ENCODE measurements at regions not wholly inside any gene's neighbourhood (a gene's known extent, or its start where the extent isn't known, plus 50 kb on each side); places are given as distances from the start of the nearest gene placed in this dataset.
"Not testable (repeated sequence)": the region's sequence is repeated elsewhere in the genome, so short reads cannot be mapped to it uniquely, and the experiment has no call there.

GRCh38 chr12:124087266-124088051 is 114.4 kb downstream of the ZNF664 start:
- peaks cover 1% of the 10 kb centered on the region for H3K36me3 Mint-ChIP-seq (ENCODE audit: insufficient read depth, unreplicated experiment)
- POLR2A ChIA-PET = no interaction called here
- H3K9me3 Mint-ChIP-seq (ENCODE audit: unreplicated experiment) = no peaks in the 10 kb centered on the region
- CTCF ChIA-PET = interaction anchor here (0.8 kb wide), 1 partner anchor 21 kb away, joined by 5 read pairs; no protein-coding TSS in a partner anchor
- H3K4me3 Mint-ChIP-seq (ENCODE audit: unreplicated experiment) = no peak overlapping the region
- no peaks in the 10 kb centered on the region for H3K27me3 Mint-ChIP-seq (ENCODE audit: insufficient read depth, unreplicated experiment)
- H3K27ac Mint-ChIP-seq (ENCODE audit: low read depth, unreplicated experiment) = no peak overlapping the region
- DNase-seq (ENCODE audit: unreplicated experiment) = no peak
- intact Hi-C loops (cut with micrococcal nuclease) = no loop called here
- H3K4me1 Mint-ChIP-seq (ENCODE audit: insufficient read depth, unreplicated experiment) = no peaks in the 10 kb centered on the region
- TF ChIP-seq CTCF (IDR thresholded peaks at IDR 0.05; ENCODE audit: unreplicated experiment) = no peak
- no TSS peak for BruUV-seq (replicated peaks)

- Mint-ChIP-seq H3K4me3 (ENCODE audit: unreplicated experiment) (no peak overlapping the region), H3K27me3 (ENCODE audit: insufficient read depth, unreplicated experiment) (no peaks in the 10 kb centered on the region), H3K9me3 (ENCODE audit: unreplicated experiment) (no peaks in the 10 kb centered on the region), H3K36me3 (ENCODE audit: insufficient read depth, unreplicated experiment) (no peaks in the 10 kb centered on the region), H3K4me1 (ENCODE audit: insufficient read depth, unreplicated experiment) (no peaks in the 10 kb centered on the region), H3K27ac (ENCODE audit: low read depth, unreplicated experiment) (no peak overlapping the region)
- ChIA-PET POLR2A (no interaction called here), CTCF (interaction anchor here (0.6 kb wide), 1 partner anchor 609 kb away, joined by 4 read pairs; no protein-coding TSS in a partner anchor)
- no TSS peak for BruUV-seq (replicated peaks)
- intact Hi-C loops (cut with micrococcal nuclease) = no loop called here
- TF ChIP-seq CTCF (IDR thresholded peaks at IDR 0.05; ENCODE audit: unreplicated experiment) = no peak
- DNase-seq (ENCODE audit: unreplicated experiment) = no peak
Measured at GRCh38 chr12:124088217-124088907, 115.3 kb downstream of the ZNF664 start.

GRCh38 chr12:124089181-124089914 is 116.3 kb downstream of the ZNF664 start:
- H3K27me3 Mint-ChIP-seq (ENCODE audit: insufficient read depth, unreplicated experiment); H3K4me3 Mint-ChIP-seq (ENCODE audit: unreplicated experiment); H3K9me3 Mint-ChIP-seq (ENCODE audit: unreplicated experiment); H3K36me3 Mint-ChIP-seq (ENCODE audit: insufficient read depth, unreplicated experiment); H3K4me1 Mint-ChIP-seq (ENCODE audit: insufficient read depth, unreplicated experiment); intact Hi-C loops (cut with micrococcal nuclease); CTCF ChIA-PET; BruUV-seq (replicated peaks); DNase-seq (ENCODE audit: unreplicated experiment); H3K27ac Mint-ChIP-seq (ENCODE audit: low read depth, unreplicated experiment): not testable (repeated sequence)
- POLR2A ChIA-PET = interaction anchor here (0.5 kb wide), 1 partner anchor 27 kb away, joined by 3 read pairs; no protein-coding TSS in a partner anchor

- H3K4me3 Mint-ChIP-seq (ENCODE audit: unreplicated experiment) = no peak overlapping the region
- peaks cover 5% of the 10 kb centered on the region for H3K27me3 Mint-ChIP-seq (ENCODE audit: insufficient read depth, unreplicated experiment)
- no peak overlapping the region for H3K27ac Mint-ChIP-seq (ENCODE audit: low read depth, unreplicated experiment)
- CTCF ChIA-PET = interaction anchor here (0.9 kb wide), 1 partner anchor 12 kb away, joined by 3 read pairs; no protein-coding TSS in a partner anchor
- TF ChIP-seq CTCF (IDR thresholded peaks at IDR 0.05; ENCODE audit: unreplicated experiment) = no peak
- BruUV-seq (replicated peaks) = no TSS peak
- DNase-seq (ENCODE audit: unreplicated experiment) = no peak
- no peaks in the 10 kb centered on the region for H3K4me1 Mint-ChIP-seq (ENCODE audit: insufficient read depth, unreplicated experiment)
- intact Hi-C loops (cut with micrococcal nuclease) = no loop called here
- no peaks in the 10 kb centered on the region for H3K9me3 Mint-ChIP-seq (ENCODE audit: unreplicated experiment)
- H3K36me3 Mint-ChIP-seq (ENCODE audit: insufficient read depth, unreplicated experiment) = no peaks in the 10 kb centered on the region
- POLR2A ChIA-PET = no interaction called here
Measured at GRCh38 chr12:124091835-124092234, 118.8 kb downstream of the ZNF664 start.

- H3K4me1 Mint-ChIP-seq (ENCODE audit: insufficient read depth, unreplicated experiment); H3K27ac Mint-ChIP-seq (ENCODE audit: low read depth, unreplicated experiment); CTCF ChIA-PET; intact Hi-C loops (cut with micrococcal nuclease); POLR2A ChIA-PET; BruUV-seq (replicated peaks); DNase-seq (ENCODE audit: unreplicated experiment); H3K4me3 Mint-ChIP-seq (ENCODE audit: unreplicated experiment); H3K36me3 Mint-ChIP-seq (ENCODE audit: insufficient read depth, unreplicated experiment); H3K9me3 Mint-ChIP-seq (ENCODE audit: unreplicated experiment): not testable (repeated sequence)
- H3K27me3 Mint-ChIP-seq (ENCODE audit: insufficient read depth, unreplicated experiment) = peaks cover 12% of the 10 kb centered on the region
Measured at GRCh38 chr12:124092532-124092931, 119.5 kb downstream of the ZNF664 start.

All from MCF 10A (cell line).